Suprapubic skin (tissue), 4 donors: ENCODE measurements at regions not wholly inside any gene's neighbourhood (a gene's known extent, or its start where the extent isn't known, plus 50 kb on each side); places are given as distances from the start of the nearest gene placed in this dataset.

Source experiments
- CTCF ChIP-seq, 2 donors: fragments of 200-600 bp in 1 of 2; fragments of 450-650 bp in 1 of 2; sonication (generic) in 1 of 2; IDR thresholded peaks; one replicate each; pipeline ENCODE4 v1.5.1; 2016 to 2019; ENCODE audit warnings: antibody characterized with exemption in 2 of 2, mild to moderate bottlenecking in 1 of 2, moderate library complexity in 1 of 2
- EP300 ChIP-seq: sonication (generic); formaldehyde crosslinking; IDR thresholded peaks from one replicate; pipeline ENCODE4 v1.6.1; 2017; ENCODE audit warnings: antibody characterized with exemption
- POLR2A ChIP-seq, 2 donors: fragments of 450-650 bp; IDR thresholded peaks; one replicate each; pipeline ENCODE4 v1.6.1; 2017; ENCODE audit warnings: antibody characterized with exemption in 2 of 2, mild to moderate bottlenecking in 2 of 2, moderate library complexity in 2 of 2
- POLR2AphosphoS5 ChIP-seq, 3 donors: sonication (generic); formaldehyde crosslinking; IDR thresholded peaks; one replicate each; pipeline ENCODE4 v1.6.1; 2017; ENCODE audit warnings: antibody characterized with exemption in 3 of 3

- no peak for TF ChIP-seq POLR2A (IDR thresholded peaks at IDR 0.05)
- no peak for TF ChIP-seq POLR2AphosphoS5 (IDR thresholded peaks at IDR 0.05)
- TF ChIP-seq CTCF (IDR thresholded peaks at IDR 0.05): no peak
- no peak for TF ChIP-seq EP300
These were observed 247.0 kb upstream of the SLC30A5 start for GRCh38 chr5:68846828-68847227.
